Neutrophil (primary cell): ENCODE measurements at regions not wholly inside any gene's neighbourhood (a gene's known extent, or its start where the extent isn't known, plus 50 kb on each side); places are given as distances from the start of the nearest gene placed in this dataset.

ENCODE experiments used
- H3K27ac ChIP-seq: fragments of 200-600 bp; sonication (generic); 2 replicates; pipeline ENCODE4 v1.5.1; 2016; ENCODE audit warnings: mild to moderate bottlenecking, moderate library complexity
- H3K27me3 ChIP-seq: fragments of 200-600 bp; sonication (generic); 2 replicates; pipeline ENCODE4 v1.6.0; 2016; ENCODE audit warnings: mild to moderate bottlenecking
- H3K36me3 ChIP-seq: fragments of 200-600 bp; sonication (generic); 2 replicates; pipeline ENCODE4 v1.5.1; 2017
- H3K4me1 ChIP-seq, 2 experiments: fragments of 200-600 bp in 1 of 2; sonication (generic) in 1 of 2; 1 replicate in 1 of 2; 2 replicates in 1 of 2; pipeline versions ENCODE4 v1.5.1 to v1.6.1; 2013 to 2016; ENCODE audit warnings: low read depth in 1 of 2, low read length in 1 of 2, mild to moderate bottlenecking in 1 of 2, moderate library complexity in 1 of 2; ENCODE audit not compliant: control insufficient read depth in 1 of 2, insufficient read depth in 1 of 2
- H3K4me3 ChIP-seq, 2 experiments: fragments of 200-600 bp in 1 of 2; sonication (generic) in 1 of 2; 1 replicate in 1 of 2; 2 replicates in 1 of 2; pipeline ENCODE4 v1.5.1; 2013 to 2016; ENCODE audit warnings: low read depth in 1 of 2, low read length in 1 of 2, mild to moderate bottlenecking in 1 of 2, moderate library complexity in 1 of 2
- H3K9me3 ChIP-seq: fragments of 200-600 bp; sonication (generic); 2 replicates; pipeline ENCODE4 v1.5.1; 2016
- CTCF ChIP-seq: fragments of 200-600 bp; sonication (generic); IDR thresholded peaks from 2 replicates; pipeline ENCODE4 v1.5.1; 2016; ENCODE audit warnings: antibody characterized with exemption

DNA sequence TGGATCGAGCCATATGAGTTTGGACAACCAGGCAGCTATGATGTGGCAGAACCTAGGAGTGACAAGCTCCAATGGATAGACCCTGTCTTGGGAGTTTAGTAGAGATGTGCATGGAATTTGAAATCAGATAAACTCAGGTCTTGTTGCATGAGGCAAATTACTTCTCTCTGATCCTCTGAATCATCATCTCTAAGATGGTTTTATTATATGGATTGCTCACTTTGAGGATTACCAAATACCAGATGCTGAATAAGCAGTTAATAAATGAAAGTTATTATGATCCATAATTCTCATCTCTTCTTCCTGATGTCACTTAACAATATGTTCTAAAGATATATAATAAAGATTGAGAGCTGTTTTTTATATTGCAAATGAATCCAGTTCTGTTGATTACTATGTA, 622.2 kb downstream of the NTRK3 start:
- no peak for TF ChIP-seq CTCF
- Histone ChIP-seq H3K4me1 (no peaks in the 10 kb centered on the region), H3K27ac (no peak overlapping the region), H3K36me3 (no peaks in the 10 kb centered on the region), H3K9me3 (no peaks in the 10 kb centered on the region), H3K27me3 (no peaks in the 10 kb centered on the region), H3K4me3 (no peak overlapping the region)

DNA sequence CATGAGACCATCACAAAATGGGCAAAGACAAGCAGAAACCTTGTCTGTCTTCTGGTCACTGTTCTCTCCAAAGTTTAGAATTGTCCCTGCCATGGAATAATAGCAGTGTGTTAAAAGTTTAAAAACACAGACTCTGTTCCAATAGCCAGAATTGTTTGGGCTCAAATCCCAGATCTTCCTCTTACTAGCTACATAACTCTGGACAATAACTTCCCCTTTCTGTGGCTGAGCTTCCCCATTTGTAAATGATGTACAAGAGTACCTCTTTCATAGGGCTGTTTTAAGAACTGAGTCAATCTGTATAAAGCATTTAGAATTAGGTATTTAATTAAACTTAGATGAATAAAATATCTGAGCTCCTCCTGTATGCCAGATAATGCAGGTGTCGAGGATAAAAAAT, 623.0 kb downstream of the NTRK3 start:
- H3K9me3 ChIP-seq, result no peaks in the 10 kb centered on the region
- TF ChIP-seq CTCF, result no peak
- no peak overlapping the region for H3K27ac ChIP-seq
- no peak overlapping the region for H3K4me3 ChIP-seq
- no peaks in the 10 kb centered on the region for H3K4me1 ChIP-seq
- no peaks in the 10 kb centered on the region for H3K36me3 ChIP-seq
- H3K27me3 ChIP-seq, result no peaks in the 10 kb centered on the region

GRCh38 chr15:87632364-87632763, 624.2 kb downstream of the NTRK3 start:
- Histone ChIP-seq H3K4me1 (no peaks in the 10 kb centered on the region), H3K36me3 (no peaks in the 10 kb centered on the region), H3K27ac (no peak overlapping the region), H3K9me3 (no peaks in the 10 kb centered on the region), H3K27me3 (no peaks in the 10 kb centered on the region), H3K4me3 (no peak overlapping the region)
- no peak for TF ChIP-seq CTCF

GRCh38 chr15:87631775-87632174, 624.8 kb downstream of the NTRK3 start:
- Histone ChIP-seq H3K36me3 (no peaks in the 10 kb centered on the region), H3K4me3 (no peak overlapping the region), H3K9me3 (no peaks in the 10 kb centered on the region), H3K27ac (no peak overlapping the region), H3K4me1 (no peaks in the 10 kb centered on the region), H3K27me3 (no peaks in the 10 kb centered on the region)
- TF ChIP-seq CTCF, result no peak

GRCh38 chr15:87631093-87631492, 625.4 kb downstream of the NTRK3 start:
- Histone ChIP-seq H3K4me1 (no peaks in the 10 kb centered on the region), H3K36me3 (no peaks in the 10 kb centered on the region), H3K27me3 (peaks cover under 1% of the 10 kb centered on the region), H3K9me3 (no peaks in the 10 kb centered on the region), H3K27ac (no peak overlapping the region), H3K4me3 (no peak overlapping the region)
- TF ChIP-seq CTCF, result no peak

GRCh38 chr15:87628311-87628710, 628.2 kb downstream of the NTRK3 start:
- Histone ChIP-seq H3K4me1 (no peaks in the 10 kb centered on the region), H3K36me3 (no peaks in the 10 kb centered on the region), H3K27ac (no peak overlapping the region), H3K4me3 (no peak overlapping the region), H3K9me3 (no peaks in the 10 kb centered on the region), H3K27me3 (peaks cover 8% of the 10 kb centered on the region)
- TF ChIP-seq CTCF, result no peak
